Right renal cortex interstitium (tissue), 3 donors: ENCODE measurements at regions not wholly inside any gene's neighbourhood (a gene's known extent, or its start where the extent isn't known, plus 50 kb on each side); places are given as distances from the start of the nearest gene placed in this dataset.

Experiments
- DNase-seq, 3 donors: peaks; one replicate each; pipeline ENCODE4 v3.0.0-alpha.2; 2013; ENCODE audit warnings: low read depth in 3 of 3, low spot score in 2 of 3

DNA sequence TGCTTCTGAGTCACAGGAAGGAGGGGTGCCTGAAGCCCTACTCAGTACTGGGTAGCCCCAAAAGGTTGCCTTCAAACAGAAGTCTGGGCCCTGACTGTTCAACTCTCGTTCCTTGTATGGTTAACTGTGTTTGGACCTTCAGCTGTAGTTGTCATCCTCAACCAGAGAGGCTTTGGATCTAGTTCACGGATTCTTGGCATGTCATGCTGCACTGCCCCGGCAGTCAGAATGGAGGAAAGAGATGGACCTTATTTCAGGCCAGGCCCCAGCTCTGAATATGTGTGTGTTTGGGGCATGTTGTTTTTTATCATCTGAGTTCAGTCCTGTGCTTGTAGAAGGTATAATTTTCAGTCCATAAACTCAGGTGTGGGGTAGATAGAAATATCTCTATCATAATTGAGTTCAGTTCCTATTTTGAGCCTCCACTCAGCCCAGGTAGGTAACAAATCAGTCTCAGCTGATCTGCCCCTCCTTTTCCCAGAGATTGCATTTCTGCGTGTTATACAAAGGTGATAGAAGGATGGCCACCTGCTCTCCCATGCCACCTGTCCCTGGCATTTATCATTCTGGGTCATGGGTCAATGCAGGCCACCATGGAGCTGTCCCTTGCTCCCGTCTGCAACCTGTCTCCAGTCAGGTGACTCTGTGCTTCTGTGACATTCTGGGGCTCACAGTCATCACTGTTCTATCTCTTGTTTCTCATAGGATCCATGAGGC, 127.5 kb upstream of the CPEB4 start:
- no peak for DNase-seq

- no peak for DNase-seq
Measured at GRCh38 chr5:173761178-173761513, 127.0 kb upstream of the CPEB4 start.

GRCh38 chr5:173762045-173762444, 126.1 kb upstream of the CPEB4 start:
- no peak for DNase-seq

DNA sequence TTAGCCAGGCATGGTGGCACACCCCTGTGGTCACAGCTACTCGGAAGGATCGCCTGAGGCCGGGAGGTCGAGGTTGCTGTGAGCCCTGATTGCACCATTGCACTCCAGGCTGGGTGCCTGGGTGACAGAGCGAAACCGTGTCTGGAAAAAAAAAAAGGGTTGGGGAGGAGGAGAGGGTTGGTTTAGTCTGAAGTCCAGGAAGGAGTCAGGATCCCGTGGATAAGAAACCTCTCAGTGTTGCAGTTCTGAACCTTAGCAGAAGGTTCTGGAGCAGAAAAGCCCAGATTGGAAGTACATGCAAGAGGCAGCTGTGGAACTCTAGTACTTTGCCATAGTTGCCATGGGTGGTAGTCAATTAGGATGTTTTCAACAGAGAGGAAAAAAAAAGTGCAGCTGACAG, 125.2 kb upstream of the CPEB4 start:
- DNase-seq = no peak

DNA sequence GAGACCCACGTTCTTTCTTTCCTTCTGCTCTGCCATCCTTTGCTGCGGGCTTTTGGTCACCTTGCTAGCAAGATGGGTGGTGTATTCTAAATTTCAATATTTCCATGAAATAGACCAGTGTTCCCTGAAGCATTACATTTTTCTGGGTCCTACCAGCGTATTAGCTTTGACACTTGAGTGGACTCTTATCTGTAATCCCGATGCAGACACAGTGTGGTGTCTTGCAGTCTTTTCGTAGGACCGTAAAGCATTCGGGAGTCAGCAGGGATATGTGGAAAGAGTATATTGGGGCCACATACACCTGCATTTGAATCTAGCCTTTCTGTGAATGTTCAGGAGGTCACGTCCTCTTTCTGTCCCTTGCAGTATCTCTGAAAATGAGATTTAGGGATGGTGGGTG, 124.7 kb upstream of the CPEB4 start:
- no peak for DNase-seq

GRCh38 chr5:173764332-173765028, 123.7 kb upstream of the CPEB4 start:
- no peak for DNase-seq

GRCh38 chr5:173765029-173765644, 123.0 kb upstream of the CPEB4 start:
- no peak for DNase-seq

GRCh38 chr5:173765661-173766060, 122.5 kb upstream of the CPEB4 start:
- no peak for DNase-seq

DNA sequence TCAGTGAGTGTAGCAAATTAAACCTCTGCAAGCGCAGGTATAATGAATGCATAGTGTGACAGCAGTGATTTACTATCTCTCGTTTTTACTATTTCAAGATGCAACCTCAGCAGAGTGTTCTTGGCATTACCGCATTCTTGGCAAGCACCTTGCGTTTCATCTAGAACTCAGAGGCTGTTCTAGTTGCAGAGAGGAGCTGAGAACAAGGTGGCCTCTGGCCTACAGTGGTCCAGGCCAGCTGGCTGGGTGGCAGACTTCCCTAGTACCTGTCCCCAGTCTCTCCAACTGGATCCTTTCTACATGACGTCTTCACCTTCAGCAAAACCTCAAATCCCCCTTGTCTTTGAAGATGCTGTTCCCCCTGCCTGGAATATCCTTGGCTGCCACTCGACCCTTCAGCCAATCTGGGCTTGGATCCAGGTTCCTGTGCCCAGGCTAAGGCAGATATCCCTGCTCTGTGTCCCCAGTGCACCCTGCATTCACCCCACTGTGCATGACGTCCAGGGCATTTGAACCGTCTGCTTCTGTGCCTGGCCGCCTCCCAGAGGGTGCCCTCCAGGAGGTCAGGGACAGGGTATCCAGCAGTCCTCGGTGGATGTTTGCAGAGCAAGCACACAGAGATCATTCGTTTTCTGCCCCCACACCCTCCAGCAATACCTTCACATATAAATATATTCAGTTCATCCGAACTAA, 120.4 kb upstream of the CPEB4 start:
- DNase-seq = no peak

GRCh38 chr5:173768267-173768806, 119.8 kb upstream of the CPEB4 start:
- DNase-seq = no peak

DNA sequence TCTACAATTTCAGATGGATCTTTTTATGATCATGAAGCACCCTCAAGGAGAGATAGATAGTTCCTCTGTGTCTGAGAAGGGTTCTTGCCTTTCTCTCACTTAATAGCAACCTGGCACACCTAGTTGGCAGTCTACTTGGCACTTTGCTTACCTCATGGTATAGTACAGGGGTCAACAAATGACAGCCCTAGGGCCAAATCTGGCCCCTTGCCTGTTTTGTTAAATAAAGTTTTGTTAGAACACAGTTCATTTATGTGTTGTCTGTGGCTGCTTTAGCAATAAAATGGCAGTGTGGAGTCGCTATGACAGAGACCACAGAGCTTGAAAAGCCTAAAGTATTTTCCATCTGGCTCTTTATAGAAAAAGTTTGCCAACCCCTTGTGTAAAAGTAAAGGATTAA, 119.3 kb upstream of the CPEB4 start:
- DNase-seq = no peak

DNA sequence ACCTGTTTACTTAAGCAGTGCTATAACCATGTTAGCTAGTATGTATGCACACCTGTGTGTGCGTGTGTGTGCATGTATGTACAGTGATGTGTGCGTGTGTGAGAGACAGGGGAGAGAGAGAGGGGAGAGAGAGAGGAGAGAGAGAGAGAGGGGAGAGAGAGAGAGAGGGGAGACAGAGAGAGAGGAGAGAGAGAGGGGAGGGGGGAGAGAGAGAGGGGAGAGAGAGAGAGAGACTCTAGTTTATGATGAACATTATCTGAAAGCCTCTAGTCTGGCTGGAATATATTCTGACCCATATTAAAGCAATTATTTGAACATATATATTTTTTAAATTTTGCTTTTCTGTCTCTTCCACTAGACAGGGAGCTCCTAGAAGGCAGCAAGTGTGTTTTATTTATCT, 117.5 kb upstream of the CPEB4 start:
- DNase-seq = no peak

GRCh38 chr5:173771121-173771724, 116.9 kb upstream of the CPEB4 start:
- DNase-seq = no peak

DNA sequence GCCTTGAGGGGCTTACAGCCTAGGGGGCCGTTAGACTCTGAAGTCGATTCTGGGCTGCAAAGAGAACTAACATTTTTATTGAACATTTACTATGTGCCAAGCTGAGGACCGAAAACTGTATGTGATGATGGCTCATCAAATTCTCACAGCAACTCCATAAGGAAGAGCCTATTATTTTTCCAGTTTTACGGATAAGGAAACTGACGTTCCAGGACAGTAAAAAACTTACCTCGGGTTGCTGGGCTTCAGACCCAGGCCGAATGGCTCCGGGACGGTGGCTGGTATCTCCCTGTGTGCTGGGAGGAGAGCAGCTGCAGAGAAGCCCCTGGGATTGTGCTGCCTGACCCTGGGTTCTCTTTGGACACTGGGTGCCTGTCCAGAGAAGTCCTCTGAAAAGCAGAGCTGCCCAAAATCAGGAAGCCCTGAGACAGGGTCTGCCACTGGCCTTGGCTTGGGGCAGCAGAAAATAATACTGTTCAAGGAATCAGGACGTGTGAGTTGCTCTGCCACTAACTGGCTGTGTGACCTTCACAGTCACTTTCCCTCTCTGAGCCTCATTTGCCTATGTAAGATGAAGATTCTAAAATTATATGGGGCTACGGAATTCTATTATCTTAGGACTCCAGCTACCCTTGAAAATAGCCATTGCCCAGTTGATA, 116.3 kb upstream of the CPEB4 start:
- DNase-seq = no peak

DNA sequence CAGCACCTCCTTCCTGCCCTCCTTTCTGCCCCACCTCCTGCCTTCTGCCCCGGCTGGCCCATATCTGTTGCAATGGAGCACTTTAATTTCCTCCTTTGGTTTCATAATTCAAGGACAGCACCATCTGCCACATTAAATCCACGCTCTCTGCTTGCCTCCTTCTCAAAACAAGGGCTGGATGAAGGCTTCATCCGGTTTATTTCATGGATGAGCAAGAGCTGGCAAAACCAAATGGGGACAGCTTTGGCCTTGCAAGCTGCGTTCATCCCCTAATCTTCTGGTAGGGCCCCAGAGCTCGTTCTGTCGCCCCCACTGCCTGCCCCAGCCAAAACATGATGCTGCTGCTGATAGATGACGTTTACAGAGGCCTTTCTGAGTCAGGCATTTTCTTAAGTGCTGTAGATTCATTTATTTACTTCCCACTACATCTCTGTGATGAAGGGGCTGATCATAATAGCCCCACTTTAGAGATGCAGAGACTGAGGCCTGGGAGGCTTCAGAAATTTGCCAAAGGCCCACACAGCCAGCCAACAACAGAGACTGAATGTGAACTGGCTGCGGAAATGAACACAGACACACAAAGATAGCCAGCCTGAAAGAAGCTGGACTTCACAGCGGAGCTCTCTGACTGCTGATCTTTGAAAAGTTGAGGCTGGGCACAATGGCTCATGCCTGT, 115.6 kb upstream of the CPEB4 start:
- no peak for DNase-seq

GRCh38 chr5:173774271-173774761, 113.8 kb upstream of the CPEB4 start:
- DNase-seq = no peak

DNA sequence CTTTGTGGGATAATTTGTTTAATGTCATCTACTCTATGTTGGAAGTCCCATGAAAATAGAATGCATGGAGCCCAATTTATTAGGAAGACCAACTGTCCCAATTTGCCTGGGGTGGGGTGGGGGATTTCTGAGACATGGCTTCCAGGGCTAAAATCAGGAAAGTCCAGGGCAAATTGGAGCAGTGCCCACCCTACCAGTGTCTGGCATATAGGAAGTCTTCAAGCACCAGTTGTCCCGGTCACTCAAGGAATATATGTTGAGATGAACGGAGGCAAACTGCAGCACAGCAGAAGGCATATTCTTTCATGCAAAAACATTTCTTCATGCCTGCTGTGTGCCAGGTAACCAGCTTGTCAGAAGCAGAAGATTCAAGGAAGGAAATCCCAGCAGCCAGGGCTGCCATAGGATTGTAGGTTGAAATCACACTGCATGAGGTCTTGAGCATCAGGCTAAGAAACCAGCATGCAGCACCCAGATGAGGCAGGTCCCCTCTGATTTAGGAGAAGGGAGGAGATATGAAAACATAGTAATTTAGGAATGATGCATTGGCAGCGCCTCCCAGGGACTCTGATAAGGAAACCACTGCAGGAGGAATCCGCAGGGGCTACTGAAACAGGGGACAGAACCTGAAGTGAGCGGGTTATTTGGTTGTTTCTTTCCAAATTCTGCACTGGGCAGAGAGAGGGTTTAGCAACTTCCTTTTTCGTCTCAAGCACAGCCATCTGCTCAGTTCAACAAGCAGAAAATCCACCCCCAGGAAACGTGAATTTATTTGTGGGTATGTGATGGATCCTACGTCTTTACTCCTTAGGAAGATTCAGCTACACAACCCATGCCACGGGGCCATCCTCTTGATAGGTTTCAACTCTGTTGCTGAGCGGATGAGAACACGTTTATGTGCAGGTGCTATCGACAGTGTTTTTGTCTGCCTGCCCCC, 112.6 kb upstream of the CPEB4 start:
- DNase-seq = no peak

DNA sequence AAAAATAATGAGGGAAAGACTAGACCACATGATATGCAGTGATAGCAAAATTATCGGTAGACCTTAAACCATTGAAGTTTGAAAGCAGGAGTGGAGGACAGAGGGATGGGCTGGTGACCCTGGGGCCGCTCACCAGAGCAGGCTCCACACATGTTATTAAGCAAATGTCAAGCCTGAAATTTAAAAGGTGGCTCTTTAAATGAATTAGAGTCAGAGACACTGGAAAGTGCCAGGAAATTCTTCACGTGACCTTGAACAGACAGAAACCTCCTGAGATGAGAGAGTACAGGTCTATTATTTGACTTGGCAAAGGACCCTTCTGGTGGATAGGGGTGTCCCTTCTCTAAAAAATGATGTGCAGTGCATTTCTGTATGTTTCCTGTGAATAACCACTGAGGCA, 111.0 kb upstream of the CPEB4 start:
- DNase-seq = no peak

DNA sequence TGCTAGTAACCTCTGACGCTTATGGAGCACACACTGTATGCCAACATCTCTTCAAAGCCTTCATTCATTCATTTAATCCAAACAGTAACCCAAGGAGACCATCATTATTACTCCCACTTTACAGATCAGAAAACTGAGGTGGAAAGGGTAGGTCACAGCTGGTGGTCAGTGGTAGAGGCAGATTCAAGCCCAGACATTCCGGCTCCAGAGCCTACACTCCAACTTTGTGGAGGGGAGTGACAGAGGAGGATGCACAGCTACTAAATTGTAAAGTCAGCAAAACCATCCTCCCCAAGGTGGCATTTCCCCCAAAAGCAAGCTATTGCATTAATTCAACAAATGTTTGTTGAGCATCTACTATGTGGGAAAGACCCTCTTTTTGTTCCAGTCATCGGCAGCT, 110.5 kb upstream of the CPEB4 start:
- DNase-seq = no peak
